GM19240 (cell line): ENCODE measurements at regions not wholly inside any gene's neighbourhood (a gene's known extent, or its start where the extent isn't known, plus 50 kb on each side); places are given as distances from the start of the nearest gene placed in this dataset.
A peak's percentile ranks its signal among the peaks of the same experiment; 100 is the strongest.

ENCODE experiments used
- DNase-seq: peaks from one replicate; pipeline ENCODE4 v3.0.0; 2011; ENCODE audit warnings: low spot score; ENCODE audit not compliant: insufficient read length

DNA sequence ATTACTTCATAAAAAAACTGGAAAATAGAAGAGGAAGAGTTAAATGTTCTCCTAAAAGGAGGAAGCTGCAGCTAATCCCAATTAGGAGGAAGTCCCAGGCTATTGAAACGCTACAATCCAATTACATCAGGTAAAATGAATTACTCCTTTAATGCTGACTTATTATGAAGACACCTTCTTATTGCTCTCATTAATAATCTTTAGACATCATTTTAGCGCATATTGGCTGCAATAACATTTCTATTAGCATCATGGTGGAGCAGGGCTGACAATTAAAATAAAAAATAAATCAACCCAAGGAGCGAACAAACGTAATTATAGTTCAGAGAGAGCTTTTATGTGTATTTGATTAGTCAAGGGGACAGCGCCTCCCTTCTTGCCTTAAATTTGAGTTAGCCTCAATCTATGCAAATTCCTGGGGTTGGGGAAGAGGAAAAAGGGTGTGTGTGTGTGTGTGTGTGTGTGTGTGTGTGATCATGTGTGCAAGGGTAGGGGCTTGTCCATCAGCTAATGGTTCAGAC lies 109.0 kb upstream of the IRX6 start:
- no peak for DNase-seq

DNA sequence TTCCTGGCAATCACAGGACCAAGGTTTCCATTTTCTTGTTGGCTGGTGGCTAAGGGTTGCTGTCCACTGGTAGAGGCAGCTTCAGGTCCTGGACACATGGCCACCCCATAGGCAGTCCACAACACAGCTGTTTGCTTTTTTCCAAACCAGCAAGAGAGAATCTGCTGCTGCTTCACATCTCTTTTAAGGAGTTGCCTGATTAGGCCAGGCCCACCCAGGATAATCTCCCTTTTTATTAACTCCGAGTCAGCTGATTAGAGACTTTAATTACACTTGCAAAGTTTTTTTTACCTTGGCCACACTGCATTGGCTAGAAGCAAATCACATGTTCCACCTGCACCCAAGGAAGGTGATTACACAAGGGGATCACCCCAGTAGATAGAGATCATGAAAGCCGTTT lies 106.6 kb upstream of the IRX6 start:
- no peak for DNase-seq

DNA sequence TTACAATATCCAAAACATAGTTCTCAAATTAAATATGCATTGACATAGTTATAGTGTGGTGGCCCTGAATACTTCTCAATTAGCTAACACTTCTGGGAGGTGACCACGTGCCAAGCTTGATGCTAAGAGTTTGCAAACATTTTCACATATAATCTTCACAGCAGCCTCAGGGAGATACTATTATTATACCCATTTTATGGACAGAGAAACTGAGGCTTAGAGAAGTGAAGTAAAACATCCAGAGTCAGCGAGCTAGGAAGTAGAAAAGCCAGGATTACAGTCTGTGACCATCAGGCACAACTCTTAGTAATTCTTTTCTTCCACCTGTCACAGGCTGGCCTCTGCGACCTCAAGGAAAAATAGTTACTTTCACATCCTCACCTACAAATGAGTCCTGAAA lies 102.2 kb upstream of the IRX6 start:
- DNase-seq = no peak

DNA sequence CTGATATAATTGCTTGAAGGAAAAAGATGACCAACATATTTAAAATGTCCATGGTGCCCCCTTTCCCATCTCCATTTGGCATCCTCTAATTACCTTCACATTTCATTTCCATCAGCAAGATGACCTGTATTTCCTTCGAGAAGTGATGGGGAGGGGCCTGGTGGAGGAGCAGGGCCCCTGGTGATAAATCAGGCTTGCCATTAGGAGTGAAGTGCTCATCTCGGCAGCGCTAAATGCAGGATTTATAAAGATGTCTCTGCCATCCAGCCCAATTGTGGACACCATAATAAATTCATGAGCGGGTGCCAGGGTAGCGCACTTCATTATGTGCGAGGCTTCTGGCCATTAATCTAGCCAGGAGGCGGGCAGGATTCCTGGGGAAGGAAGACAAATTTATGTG lies 101.5 kb upstream of the IRX6 start:
- DNase-seq = no peak

DNA sequence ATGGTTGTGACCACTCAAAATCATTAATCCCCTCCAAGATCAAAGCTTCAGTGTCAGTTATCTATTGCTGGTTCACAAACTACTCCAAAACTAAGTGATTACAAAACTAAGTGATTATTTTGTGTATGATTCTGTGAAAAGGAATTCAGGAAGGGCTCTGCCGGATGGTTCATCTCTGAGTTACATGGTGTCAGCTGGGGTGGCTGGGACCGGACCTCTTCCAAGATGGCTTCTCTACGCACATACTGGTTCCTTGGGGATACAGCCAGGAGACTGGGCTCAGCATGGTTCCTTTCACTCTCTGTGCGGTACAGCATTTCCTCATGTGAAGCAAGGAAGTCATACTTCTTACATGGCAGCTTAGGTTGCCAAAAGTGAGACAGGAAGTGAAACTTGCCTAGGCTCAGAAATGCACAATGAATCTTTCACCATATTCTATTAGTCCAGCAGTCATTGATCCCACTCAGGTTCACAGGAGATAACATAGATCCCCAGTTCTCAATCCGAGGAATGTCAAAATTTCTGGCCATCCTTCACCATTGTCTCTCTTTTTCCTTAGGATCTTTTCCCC lies 97.9 kb upstream of the IRX6 start:
- no peak for DNase-seq

DNA sequence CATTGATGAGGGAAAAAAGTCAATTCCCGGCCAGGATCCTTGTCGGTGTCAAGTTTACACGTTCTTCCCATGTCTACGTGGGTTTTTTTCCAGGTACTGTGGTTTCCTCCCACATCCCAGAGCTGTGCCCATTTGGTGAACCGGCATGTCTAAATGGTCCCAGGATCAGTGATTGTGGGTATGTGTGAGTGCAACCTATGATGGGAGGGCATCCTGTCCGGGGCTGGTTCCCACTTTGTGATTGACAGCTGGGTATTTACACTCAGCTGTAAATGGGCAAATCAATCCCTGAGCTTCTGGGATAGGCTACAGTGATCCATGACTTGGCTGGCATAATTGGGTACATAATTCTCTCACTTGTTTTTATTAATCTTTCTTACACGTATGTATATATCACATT lies 91.2 kb upstream of the IRX6 start:
- no peak for DNase-seq

DNA sequence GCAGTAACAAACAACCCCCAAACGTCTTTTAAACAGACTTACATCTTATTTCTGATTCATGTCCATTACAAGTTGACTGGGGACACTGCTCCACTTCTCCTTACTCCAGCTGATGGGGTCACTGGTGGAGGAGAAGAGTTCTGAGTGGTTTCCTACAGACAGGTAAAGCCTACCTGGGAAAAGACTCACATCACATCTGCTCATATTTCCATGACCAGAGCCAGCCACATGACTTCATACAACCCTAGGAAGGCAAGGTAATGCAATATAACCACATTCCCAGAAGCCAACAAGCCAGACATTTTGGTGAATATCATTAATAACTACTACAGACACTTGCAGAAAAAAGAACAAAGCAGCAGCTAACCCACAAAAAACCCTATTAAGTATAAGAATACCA lies 90.5 kb upstream of the IRX6 start:
- no peak for DNase-seq

DNA sequence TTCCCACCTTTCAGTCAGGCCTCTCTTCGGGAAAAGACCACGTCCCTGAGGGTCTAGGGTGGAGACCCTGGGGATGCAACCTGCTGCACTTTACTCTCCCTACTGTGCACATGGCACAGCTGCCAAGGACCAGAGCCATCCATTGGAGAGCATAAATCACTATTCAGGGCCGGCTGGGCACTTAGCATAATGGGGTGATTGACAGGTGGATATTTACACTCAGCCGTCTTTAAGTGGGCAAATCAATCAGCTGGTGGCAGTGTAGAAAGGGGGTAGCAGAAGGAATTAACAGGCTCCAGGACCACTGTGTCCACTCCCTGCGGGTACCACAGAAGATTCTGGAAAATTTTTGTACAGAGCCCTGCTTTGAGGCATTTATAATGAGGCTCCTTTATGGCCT lies 87.3 kb upstream of the IRX6 start:
- DNase-seq = no peak

DNA sequence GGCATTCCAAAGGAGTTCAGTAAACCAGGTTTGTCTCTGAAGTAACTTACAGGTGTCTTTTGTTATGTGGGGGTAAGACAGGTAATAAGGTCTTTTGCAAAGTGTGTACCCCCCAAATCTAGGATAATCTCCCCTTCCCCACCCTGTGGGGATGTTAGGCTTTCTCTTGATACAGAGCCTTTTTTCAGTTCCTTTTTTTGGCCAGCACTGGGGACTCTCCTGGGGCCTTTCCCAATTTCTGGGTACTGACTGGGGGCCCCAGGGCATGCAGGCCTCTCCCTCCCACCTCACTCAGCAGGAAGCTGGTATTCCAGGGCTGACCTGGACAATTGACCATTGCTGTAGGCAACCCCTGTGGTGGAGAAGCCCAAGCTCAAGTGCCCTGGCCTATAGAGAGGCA lies 84.3 kb upstream of the IRX6 start:
- no peak for DNase-seq

DNA sequence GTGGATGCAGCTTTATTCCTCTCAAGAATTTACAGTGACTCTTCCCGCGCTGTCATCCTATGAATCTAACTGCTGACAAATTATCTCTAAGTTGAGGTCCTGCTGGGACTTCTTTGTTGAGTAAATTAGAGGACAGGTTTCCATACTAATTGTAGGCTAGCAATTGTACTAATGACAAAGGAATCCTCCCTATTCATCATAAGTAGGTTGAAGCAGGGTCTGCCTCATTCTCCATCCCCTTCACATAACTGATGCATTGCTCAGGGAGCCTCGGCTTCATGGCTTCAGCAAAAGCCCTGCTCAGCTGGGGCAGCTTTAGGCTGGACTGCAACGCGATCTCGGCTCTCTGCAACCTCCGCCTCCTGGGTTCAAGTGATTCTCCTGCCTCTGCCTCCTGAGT lies 83.1 kb upstream of the IRX6 start:
- DNase-seq = no peak

DNA sequence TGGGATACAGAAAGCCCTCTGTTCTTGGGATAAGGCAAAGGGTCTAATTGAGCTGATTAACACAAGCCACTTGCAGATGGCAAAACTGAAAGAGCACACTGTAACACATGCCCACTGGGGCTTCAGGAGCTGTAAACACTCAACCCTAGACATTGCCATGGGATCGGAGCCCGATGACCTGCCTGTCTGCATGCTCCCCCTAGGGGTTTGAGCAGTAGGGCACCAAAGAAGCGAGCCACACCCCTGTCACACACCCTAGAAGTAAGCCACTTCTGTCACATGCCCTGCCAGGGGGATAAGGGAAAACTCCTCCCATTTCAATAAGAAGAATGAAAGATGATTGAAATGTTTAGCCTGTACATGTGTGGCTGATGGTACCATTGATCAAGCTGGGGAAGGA lies 81.3 kb upstream of the IRX6 start:
- no peak for DNase-seq

DNA sequence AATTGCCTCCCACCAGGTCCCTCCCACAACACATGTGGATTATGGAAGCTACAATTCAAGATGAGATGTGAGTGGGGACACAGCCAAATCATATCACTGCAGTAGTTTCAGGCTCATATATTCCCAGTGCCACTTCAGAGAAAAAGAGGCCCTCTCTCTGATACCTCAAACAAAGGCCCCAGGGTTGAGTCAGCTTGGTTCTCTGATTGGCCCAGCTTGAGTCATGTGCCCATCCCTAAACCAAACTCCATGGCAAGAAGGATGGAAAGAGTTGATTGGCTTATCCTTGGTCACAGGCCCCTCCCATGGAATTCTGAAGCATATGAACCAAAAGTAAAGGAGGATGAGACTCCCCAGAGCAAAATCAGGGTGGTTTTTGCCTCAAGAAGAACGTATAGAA lies 75.9 kb upstream of the IRX6 start:
- DNase-seq = no peak

DNA sequence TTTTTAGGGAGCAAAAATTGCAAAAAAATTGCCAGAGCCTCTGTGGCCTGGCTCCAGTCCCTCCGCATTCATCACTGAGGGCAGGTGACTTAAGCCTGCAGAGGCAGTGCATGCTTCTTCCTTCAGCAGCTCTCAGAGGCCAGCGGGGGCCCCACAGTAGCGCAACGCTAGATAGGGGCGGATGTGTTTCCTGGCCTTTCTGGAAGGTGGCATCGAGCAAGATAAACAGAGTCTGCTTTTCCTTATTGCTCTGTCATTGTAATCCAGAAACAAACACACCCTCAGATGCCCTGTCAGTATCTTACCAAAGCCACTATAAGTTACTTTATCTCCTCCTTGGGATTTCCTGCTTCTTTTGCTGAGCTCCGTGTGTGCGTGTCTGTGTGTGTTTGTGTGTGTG lies 75.5 kb upstream of the IRX6 start:
- no peak for DNase-seq

DNA sequence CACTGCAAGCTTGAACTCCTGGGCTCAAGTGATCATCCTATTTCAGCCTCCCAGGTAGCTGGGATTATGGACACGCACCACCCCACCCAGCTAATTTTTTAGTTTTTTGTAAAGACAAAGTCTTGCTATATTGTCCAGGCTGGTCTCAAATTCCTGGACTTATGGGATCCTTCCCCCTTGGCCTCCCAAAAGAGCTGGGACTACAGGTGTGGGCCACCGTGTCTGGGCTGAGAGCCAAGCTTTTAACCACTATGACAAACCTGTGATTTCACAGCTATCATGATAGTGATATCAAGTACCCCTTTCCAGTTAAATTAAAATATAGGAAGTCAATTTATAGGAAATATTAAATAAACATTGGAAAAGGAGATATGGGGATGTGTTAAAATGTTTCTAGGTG lies 74.6 kb upstream of the IRX6 start:
- DNase-seq = no peak

DNA sequence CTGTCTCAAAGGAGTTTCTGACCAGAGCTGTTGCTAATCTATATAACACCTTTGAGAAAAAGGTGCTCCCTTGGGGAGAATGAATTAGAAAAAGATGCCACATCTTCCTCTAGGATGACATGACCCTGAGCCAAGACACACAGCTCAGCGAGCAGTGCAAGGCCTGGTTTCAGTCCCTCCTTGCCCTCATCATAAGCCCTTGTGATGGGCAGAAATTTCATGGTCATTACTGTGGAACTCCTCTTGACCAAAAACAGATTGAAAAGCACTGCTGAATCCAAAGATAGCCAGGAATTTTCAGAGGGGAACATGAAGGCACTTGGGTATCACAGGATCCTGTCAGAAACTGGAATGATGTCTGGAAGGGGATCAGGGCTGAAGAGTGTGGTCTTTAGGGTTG lies 74.1 kb upstream of the IRX6 start:
- DNase-seq = no peak

DNA sequence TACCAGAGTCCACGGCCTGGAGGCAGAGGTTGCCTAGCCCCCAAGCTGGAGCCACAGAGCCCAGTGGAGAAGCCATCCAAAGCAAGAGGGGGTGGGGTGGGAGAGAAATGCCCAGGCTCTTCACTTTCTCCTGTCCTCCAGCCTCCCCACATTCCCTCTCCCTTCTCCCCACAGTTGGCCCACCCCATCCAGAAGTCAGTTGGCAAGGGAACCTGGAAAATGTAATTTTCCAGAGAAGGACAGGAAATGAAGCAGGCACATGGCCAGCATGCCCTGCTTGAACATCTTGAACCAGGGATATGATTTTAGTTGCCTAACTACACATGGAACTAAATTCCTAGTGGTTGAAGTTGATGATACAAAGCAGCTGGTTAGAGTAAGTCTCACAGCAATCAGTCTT lies 73.3 kb upstream of the IRX6 start:
- no peak for DNase-seq

DNA sequence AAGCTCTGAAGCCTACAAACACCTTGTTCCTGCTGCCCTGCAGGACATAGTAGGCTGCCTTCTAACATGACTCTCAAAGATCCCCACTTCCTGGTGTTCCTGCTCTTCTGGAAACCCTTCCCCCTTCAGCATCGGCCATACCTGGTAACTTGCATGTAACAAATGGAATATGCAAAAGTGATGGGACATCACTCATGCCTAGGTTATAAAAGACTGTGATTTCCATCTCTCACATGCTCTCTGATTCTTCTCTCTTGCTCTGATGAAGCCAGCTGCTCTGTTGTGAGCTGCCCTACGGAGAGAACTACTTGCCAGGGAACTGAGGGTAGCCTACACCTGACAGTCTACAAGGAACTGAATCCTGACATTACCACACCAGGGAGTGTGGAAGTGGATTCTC lies 72.9 kb upstream of the IRX6 start:
- DNase-seq = no peak

DNA sequence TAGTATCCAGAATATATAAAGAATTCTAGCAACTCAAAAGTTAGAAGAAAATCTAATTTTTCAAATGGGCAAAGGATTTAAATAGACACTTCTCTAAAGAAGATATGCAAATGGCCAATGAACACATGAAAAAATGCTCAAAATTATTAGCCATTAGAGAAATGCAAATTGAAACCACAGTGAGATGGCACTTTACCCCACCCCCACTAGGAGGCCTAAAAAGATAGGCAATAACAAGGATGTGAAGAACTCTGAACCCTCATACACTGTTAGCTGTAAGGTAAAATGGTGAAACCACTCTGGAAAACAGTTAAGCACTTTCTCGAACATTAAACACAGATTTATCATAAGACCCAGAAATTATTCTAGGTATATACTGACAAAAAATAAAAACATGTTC lies 71.4 kb upstream of the IRX6 start:
- no peak for DNase-seq

DNA sequence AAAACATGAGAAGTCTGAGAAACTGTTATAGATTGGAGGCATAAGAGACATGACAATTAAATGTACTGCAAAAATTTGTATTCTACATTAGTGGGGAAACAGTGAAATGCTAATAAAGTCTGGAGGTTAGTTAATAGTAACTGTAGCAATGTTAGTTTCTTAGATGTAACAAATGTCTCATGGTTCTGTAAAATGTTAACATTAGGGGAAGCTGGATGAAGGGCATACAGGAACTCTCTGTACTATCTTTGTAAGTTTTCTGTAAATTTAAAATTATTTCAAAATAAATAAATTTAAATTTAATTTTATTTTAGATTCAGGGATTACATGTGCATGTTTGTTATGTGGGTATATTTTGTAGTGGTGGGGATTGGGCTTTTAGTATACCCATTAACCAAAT lies 70.0 kb upstream of the IRX6 start:
- no peak for DNase-seq

DNA sequence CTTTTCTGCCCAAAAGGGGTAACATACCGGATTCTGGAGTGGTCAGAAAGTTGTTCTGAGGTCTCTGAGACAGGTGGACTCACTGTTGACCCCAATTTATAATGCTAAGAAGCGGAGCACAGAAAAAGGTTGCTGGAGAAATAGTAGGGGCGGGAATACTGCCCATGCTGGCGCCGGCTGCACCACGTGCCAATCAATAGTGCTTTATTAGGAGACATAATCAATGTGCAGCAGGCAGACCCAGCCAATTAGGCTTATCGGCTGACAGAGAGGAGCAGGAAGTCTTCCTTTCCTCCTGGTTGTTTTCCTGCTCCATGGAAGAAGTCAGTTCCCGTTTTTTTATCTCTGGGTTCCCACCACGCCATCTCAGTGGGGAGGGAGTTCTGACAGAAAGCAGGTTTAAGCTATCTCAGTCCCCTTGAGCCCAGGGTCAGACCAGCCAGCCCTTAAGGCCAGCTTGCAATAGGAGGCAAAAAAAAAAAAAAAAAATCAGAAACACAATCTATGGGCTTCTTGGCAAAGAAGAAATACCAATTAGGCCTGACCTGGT lies 68.2 kb upstream of the IRX6 start:
- no peak for DNase-seq

DNA sequence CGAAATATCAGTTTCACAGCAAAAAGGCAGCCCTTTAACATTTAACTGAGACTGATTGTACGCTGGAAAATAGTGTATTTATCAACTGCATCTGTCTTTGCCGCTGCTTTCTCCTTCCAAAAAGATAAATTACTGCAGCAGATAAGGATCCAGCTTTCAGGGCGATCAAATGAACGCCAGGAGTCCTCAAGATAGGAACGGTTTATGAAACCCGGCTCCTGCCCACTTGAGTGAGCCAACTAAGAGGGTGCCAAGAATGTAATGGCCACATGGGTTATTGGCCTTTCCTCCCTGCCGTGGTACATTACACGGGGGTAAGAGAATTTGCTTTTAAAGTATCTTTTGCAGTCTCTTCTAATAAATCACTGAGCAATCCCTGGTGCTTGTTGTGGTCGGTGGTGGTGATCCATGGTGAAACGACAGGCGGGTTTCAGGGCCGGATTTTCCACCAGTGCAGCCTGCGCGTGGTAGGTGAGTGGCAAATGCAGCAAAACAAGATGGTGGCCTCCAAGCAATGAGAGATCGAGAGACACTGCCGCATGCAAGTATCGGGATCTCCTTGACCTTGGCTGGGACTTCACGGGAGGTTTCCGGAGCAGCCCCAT lies 67.5 kb upstream of the IRX6 start:
- no peak for DNase-seq

DNA sequence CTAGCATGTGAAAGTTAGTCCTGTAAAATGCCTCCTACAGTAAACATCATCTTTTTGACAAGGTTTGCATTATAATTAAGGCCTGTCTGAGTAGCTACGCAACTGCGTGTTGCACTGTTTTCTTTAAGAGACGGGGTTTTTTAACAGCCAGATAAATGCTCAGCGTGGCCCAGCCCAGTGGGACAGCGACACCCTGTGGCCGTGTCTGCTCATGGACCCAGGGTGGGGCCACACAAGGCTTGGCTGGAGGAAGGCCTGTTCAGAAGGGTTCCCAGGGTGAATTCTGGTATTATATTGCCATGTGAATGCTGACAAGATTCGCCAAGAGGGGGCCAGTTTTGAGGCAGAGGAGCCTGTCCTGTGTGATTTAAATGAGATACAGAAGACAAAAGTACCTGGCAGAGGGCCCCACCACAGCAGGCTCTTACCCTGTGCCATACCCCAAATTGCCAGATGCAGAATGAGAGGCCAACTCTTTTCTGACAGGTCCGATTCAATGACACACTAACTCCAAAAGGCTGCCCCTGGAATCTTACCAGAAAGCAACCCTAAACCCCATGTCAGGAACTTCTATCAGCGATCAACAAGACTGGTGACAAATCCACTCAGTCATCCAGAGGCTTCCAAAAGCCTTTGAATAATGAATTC lies 65.9 kb upstream of the IRX6 start:
- DNase-seq = peak; percentile 9

DNA sequence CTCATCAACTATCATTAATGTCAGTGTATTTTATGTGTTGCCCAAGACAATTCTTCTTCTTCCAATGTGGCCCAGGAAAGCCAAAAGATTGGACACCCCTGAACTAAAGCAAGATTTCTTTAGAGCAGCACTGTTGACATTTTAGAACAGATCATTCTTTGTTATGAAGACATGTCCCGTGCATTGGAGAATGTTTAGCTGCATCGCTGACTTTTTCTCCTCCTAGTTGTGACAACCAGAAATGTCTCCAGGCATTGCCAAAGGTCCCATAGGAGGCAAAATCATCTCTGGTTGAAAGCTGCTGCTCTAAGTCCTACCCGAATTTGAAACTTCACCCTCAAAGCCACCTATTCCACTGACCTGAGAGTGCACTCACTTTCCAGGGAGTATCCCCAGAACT lies 62.7 kb upstream of the IRX6 start:
- no peak for DNase-seq
